Astrocyte of the spinal cord (primary cell): ENCODE measurements at regions not wholly inside any gene's neighbourhood (a gene's known extent, or its start where the extent isn't known, plus 50 kb on each side); places are given as distances from the start of the nearest gene placed in this dataset.

Source experiments
- DNase-seq: peaks from one replicate; pipeline ENCODE4 v3.0.0; 2011; ENCODE audit warnings: low read depth, low spot score
- H3K4me3 ChIP-seq: 2 replicates; pipeline ENCODE4 v1.5.1; 2011; ENCODE audit warnings: low read depth, mild to moderate bottlenecking, low read length, moderate library complexity
- in situ Hi-C: cut with HindIII; loops from 2 replicates; pipeline ENCODE4 v1.10.0; 2017; ENCODE audit warnings: low sequenced_read_pairs
- TF ChIP-seq, protein P1 (sequence below): IDR thresholded peaks from 2 replicates; pipeline ENCODE4 v1.5.1; 2012; ENCODE audit warnings: low read depth, mild to moderate bottlenecking, low read length, inconsistent platforms

- in situ Hi-C loops = no loop called here
- no peak for DNase-seq
- TF ChIP-seq, protein P1, sequence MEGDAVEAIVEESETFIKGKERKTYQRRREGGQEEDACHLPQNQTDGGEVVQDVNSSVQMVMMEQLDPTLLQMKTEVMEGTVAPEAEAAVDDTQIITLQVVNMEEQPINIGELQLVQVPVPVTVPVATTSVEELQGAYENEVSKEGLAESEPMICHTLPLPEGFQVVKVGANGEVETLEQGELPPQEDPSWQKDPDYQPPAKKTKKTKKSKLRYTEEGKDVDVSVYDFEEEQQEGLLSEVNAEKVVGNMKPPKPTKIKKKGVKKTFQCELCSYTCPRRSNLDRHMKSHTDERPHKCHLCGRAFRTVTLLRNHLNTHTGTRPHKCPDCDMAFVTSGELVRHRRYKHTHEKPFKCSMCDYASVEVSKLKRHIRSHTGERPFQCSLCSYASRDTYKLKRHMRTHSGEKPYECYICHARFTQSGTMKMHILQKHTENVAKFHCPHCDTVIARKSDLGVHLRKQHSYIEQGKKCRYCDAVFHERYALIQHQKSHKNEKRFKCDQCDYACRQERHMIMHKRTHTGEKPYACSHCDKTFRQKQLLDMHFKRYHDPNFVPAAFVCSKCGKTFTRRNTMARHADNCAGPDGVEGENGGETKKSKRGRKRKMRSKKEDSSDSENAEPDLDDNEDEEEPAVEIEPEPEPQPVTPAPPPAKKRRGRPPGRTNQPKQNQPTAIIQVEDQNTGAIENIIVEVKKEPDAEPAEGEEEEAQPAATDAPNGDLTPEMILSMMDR = no peak
- H3K4me3 ChIP-seq = no peak overlapping the region
Observed at GRCh38 chr7:86199881-86200614, 443.7 kb upstream of the GRM3 start.

DNA sequence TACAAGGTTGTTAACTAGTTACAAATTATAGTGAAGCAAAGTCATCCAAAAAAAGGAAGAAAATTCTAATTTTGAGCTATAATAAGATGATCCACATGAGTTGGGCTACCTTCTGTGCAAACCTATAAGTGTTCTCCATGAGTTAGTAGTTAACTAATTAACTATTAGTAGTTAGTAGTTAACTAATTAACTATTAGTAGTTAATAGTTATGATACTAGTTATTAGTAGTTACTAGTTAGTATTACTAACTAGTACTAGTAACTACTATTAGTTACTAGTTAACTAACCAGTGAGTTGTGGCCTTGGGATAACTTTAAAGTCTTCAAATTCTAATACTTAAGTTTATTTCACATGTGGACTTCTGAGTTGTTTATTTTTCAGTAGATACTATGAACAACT lies 453.4 kb upstream of the GRM3 start:
- no peak overlapping the region for H3K4me3 ChIP-seq
- in situ Hi-C loops = no loop called here
- DNase-seq = no peak
- TF ChIP-seq, protein P1 = no peak

- TF ChIP-seq, protein P1 = no peak
- H3K4me3 ChIP-seq = no peak overlapping the region
- no peak for DNase-seq
- in situ Hi-C loops = no loop called here
Observed at GRCh38 chr7:86181474-86181873, 462.2 kb upstream of the GRM3 start.

- TF ChIP-seq, protein P1 = no peak
- in situ Hi-C loops = no loop called here
- DNase-seq = no peak
- no peak overlapping the region for H3K4me3 ChIP-seq
Observed at GRCh38 chr7:86164827-86165226, 478.9 kb upstream of the GRM3 start.

GRCh38 chr7:86158111-86158510 lies 485.6 kb upstream of the GRM3 start:
- in situ Hi-C loops = no loop called here
- TF ChIP-seq, protein P1 = no peak
- H3K4me3 ChIP-seq = no peak overlapping the region
- no peak for DNase-seq

DNA sequence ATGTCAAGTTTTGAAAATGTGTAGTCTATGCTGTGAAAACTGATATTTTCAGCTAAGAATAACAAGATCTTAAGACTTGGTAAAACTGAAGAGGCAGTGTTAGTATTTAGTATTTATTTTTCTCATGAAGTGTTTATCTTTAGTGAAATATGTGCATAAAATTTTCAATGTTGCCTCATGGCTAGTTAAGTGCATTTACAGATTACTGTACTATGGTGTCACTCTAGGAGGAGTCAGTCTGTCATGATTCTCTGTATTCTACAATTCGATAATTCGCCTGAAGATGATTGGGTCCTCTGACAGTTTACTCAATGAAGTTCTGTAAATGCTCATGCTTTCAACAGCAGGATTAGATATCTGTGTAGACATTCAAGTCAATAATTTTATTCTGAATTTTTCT lies 488.1 kb upstream of the GRM3 start:
- H3K4me3 ChIP-seq = no peak overlapping the region
- in situ Hi-C loops = no loop called here
- DNase-seq = no peak
- TF ChIP-seq, protein P1 = no peak
